WTC11 (cell line): ENCODE measurements at regions not wholly inside any gene's neighbourhood (a gene's known extent, or its start where the extent isn't known, plus 50 kb on each side); places are given as distances from the start of the nearest gene placed in this dataset.

Source experiments
- CTCF ChIP-seq: fragments of 200-600 bp; IDR thresholded peaks from 2 replicates; pipeline ENCODE4 v1.8.0; 2022; ENCODE audit warnings: antibody characterized with exemption
- NFE2L1 ChIP-seq: sonication (generic); formaldehyde crosslinking; IDR thresholded peaks from 2 replicates; pipeline ENCODE4 v1.8.1; 2023; ENCODE audit warnings: missing genetic modification reagents
- ZNF671 ChIP-seq: fragments of 250-450 bp; sonication (Bioruptor Pico); IDR thresholded peaks from 2 replicates; pipeline ENCODE4 v1.8.0; 2021; ENCODE audit warnings: mild to moderate bottlenecking
- TF ChIP-seq, protein P1 (sequence below): sonication (generic); formaldehyde crosslinking; IDR thresholded peaks from 2 replicates; pipeline ENCODE4 v1.8.0; 2022; ENCODE audit warnings: mild to moderate bottlenecking, missing genetic modification reagents

DNA sequence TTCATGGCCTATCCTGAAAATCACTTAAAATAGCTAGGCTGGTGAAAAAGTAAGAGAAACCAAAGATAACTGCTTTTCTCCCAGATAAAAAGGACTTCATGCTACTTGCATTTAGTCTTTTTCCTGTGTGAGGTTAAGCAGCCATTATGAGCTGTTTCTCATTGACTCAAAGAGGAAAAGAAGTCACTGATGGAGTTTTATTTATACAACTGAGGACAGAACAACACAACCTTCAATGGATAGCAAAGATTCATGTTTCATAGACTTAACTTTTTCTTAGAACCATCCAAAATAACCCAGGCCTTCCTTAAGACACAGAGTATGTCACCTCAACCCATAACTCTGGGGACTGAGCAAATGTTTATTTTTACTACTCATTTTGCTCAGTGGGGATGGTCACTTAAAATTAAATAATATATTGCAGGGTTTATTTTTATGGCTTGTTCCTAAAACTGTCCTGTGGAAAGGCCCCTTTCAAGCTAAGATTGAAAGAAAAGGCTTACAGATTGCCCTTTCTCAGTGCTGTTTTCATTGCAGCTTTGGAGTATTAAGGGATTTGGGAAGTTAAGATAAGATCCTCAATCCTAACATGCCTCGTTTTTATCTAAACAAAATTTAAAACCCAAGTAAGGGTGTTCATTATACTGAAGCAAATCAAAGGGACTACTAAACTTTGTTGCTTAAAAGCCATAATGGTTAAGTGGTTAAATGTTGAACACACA, 252.6 kb upstream of the MAD2L1 start:
- TF ChIP-seq CTCF = no peak
- TF ChIP-seq ZNF671 (CRISPR knock-in tag) = no peak
- no peak for TF ChIP-seq NFE2L1
- TF ChIP-seq, protein P1, sequence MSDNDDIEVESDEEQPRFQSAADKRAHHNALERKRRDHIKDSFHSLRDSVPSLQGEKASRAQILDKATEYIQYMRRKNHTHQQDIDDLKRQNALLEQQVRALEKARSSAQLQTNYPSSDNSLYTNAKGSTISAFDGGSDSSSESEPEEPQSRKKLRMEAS (CRISPR knock-in tag) = no peak
